ENCODE measurements at regions not wholly inside any gene's neighbourhood (a gene's known extent, or its start where the extent isn't known, plus 50 kb on each side); places are given as distances from the start of the nearest gene placed in this dataset.
A peak's percentile ranks its signal among the peaks of the same experiment; 100 is the strongest.

DNA sequence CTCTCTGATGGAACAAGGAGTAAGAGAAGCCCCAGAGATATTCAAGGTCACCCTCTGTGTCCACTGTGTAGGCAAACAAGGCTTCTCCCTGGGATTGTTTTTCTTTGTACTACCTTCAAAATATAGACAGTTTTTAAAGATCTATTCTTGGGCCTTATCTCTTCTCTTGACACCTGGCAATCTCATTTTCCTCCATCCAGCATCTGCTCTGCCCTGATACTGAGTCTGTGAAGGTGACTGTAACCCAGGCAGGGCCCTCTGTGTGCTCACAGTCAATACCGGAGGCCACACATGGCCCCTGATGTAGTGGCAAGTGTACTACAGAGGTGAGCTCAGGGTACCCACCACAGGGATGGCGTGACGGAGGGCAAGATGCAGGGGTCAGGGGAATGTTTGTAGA is 221.1 kb downstream of the SNX10 start:
- intact Hi-C loops (cut with micrococcal nuclease): no loop called here
- in situ Hi-C loops (cut with MboI): loop anchor here (25.0 kb wide), 2 partner anchors 625 to 650 kb away; partner anchors contain the start of genes HOXA10, HOXA3, HOXA7 and HOXA9
- peaks cover 23 to 31% of the 10 kb centered on the region in 2 experiments for H3K4me1 ChIP-seq (replicated peaks in 1 of 2; ENCODE audit: control insufficient read depth in 2 of 2, insufficient read depth in 2 of 2, low read length in 2 of 2)
- no peak overlapping the region for H3K9ac ChIP-seq (ENCODE audit: insufficient read depth in 1 of 2, low read depth in 2 of 2, low read length in 2 of 2)
- 8% methylated on average over 3 of the region's 3 CpGs for WGBS (ENCODE audit: insufficient coverage, low coverage, missing lambda C conversion rate)
- H3K27me3 ChIP-seq (ENCODE audit: control insufficient read depth in 2 of 2, insufficient read depth in 2 of 2, low read length in 2 of 2): peaks cover 13 to 20% of the 10 kb centered on the region in 2 experiments; a peak in 4 of 5 replicates
- no peaks in the 10 kb centered on the region for H3K9me1 ChIP-seq (ENCODE audit: control insufficient read depth, insufficient read depth, low read length)
- no peaks in the 10 kb centered on the region for H3K36me3 ChIP-seq (ENCODE audit: control insufficient read depth, insufficient read depth, low read length)
- DNase-seq (ENCODE audit: extremely low read depth in 1 of 4, low spot score in 3 of 4) (peak in 1 of 4 experiments; percentile 14), ATAC-seq (peak; percentile 43; the same call in 2 of the 3 replicates), FAIRE-seq (no peak)
- no peak overlapping the region for H3K27ac ChIP-seq (ENCODE audit: extremely low read depth, low read depth, low read length)
- no peaks in the 10 kb centered on the region for H3K9me3 ChIP-seq (replicated peaks; ENCODE audit: control insufficient read depth, insufficient read depth, low read depth, low read length)
- H3K79me2 ChIP-seq (ENCODE audit: control insufficient read depth, insufficient read depth, low read length): no peaks in the 10 kb centered on the region
- H4K20me1 ChIP-seq (replicated peaks; ENCODE audit: control insufficient read depth, insufficient read depth, low read length): no peaks in the 10 kb centered on the region
- ChIA-PET POLR2A (interaction anchor here (0.5 to 0.6 kb wide), 2 partner anchors 36 to 648 kb away, joined by 3 read pairs; no protein-coding TSS in a partner anchor), CTCF (ENCODE audit: low intra/inter-chr PET ratio) (no interaction called here)
- no peak overlapping the region for H2AFZ ChIP-seq (ENCODE audit: low read depth, low read length)
- no TSS peak for BruUV-seq (replicated peaks)
- no peak overlapping the region; the same call in 1 of the 2 replicates for H3K4me2 ChIP-seq (ENCODE audit: insufficient read depth, low read length)
- no peak overlapping the region for H3K4me3 ChIP-seq
- TF ChIP-seq SMARCA4 (IDR thresholded peaks at IDR 0.05) (peak; percentile 19; the same call in 1 of the 2 replicates), CCNT2 (IDR thresholded peaks at IDR 0.05; ENCODE audit: borderline replicate concordance, extremely low read depth, insufficient read length, low read depth, low read length) (peak; percentile 48), GATA2 (CRISPR knock-in tag; IDR thresholded peaks at IDR 0.05) (0 out of 2 replicates have a peak, but pooled peaks have one; percentile 43), ARID1B (IDR thresholded peaks at IDR 0.05) (peak; percentile 72; the same call in 1 of the 2 replicates), TAL1 (IDR thresholded peaks at IDR 0.05) (peak; percentile 75), RBM14 (IDR thresholded peaks at IDR 0.05; ENCODE audit: borderline replicate concordance, insufficient read depth, low read depth, low read length) (no peak), CTBP1 (IDR thresholded peaks at IDR 0.05; ENCODE audit: borderline replicate concordance) (peak; percentile 52; the same call in 1 of the 2 replicates), MAFG (tag; conservative IDR thresholded peaks at IDR 0.05) (no peak), BRF2 (IDR thresholded peaks at IDR 0.05; ENCODE audit: borderline replicate concordance, insufficient read depth, insufficient read length) (no peak), RBM22 (IDR thresholded peaks at IDR 0.05; ENCODE audit: low read depth, low read length, poor library complexity, severe bottlenecking) (no peak), CBFA2T3 (IDR thresholded peaks at IDR 0.05) (peak; percentile 50), ARHGAP35 (IDR thresholded peaks at IDR 0.05; ENCODE audit: partially characterized antibody) (no peak), TEAD4 (IDR thresholded peaks at IDR 0.05; ENCODE audit: low read length) (peak; percentile 70; the same call in 1 of the 2 replicates), TEAD4 (CRISPR knock-in tag; IDR thresholded peaks at IDR 0.05; ENCODE audit: borderline replicate concordance) (no peak), PHB (CRISPR knock-in tag; IDR thresholded peaks at IDR 0.05) (no peak), HCFC1 (IDR thresholded peaks at IDR 0.05; ENCODE audit: low read depth, low read length) (no peak), TCF3 (CRISPR knock-in tag; IDR thresholded peaks at IDR 0.05) (peak; percentile 82), SOX6 (IDR thresholded peaks at IDR 0.05) (peak; percentile 54; the same call in 1 of the 2 replicates), RCOR1 (IDR thresholded peaks at IDR 0.05; ENCODE audit: borderline replicate concordance in 1 of 2, low read depth in 2 of 2, low read length in 2 of 2) (peak in 1 of 2 experiments; percentile 48; a peak in 1 of 4 replicates), ZNF445 (CRISPR knock-in tag; IDR thresholded peaks at IDR 0.05; ENCODE audit: low read depth) (no peak), ESRRA (IDR thresholded peaks at IDR 0.05; ENCODE audit: borderline replicate concordance, low read depth) (peak; percentile 71)

Data from K562 (cell line).